Mesenchymal stem cell (in vitro differentiated cells and primary cell): ENCODE measurements at regions not wholly inside any gene's neighbourhood (a gene's known extent, or its start where the extent isn't known, plus 50 kb on each side); places are given as distances from the start of the nearest gene placed in this dataset.

Experiments
- DNase-seq: peaks from one replicate; pipeline ENCODE4 v3.0.0-alpha.2; 2013
- H2AFZ ChIP-seq: one replicate; pipeline ENCODE4 v1.6.1; 2013; ENCODE audit warnings: low read depth, mild to moderate bottlenecking, control low read depth, inconsistent platforms, low read length, moderate library complexity
- H2AK5ac ChIP-seq: 2 replicates; pipeline ENCODE4 v1.6.1; 2013; ENCODE audit warnings: low read length, moderate library complexity, mild to moderate bottlenecking, inconsistent platforms; ENCODE audit not compliant: severe bottlenecking
- H2BK120ac ChIP-seq: one replicate; pipeline ENCODE4 v1.6.1; 2013; ENCODE audit warnings: low read depth, mild to moderate bottlenecking, inconsistent platforms, low read length, moderate library complexity
- H2BK12ac ChIP-seq, 2 experiments: one replicate each; pipeline ENCODE4 v1.6.1; 2013; ENCODE audit warnings: inconsistent platforms in 2 of 2, low read length in 2 of 2, mild to moderate bottlenecking in 2 of 2, moderate library complexity in 2 of 2, control low read depth in 1 of 2
- H2BK15ac ChIP-seq: one replicate; pipeline ENCODE4 v1.6.1; 2013; ENCODE audit warnings: mild to moderate bottlenecking, low read depth, inconsistent platforms; ENCODE audit not compliant: poor library complexity, severe bottlenecking
- H2BK5ac ChIP-seq: 2 replicates; pipeline ENCODE4 v1.6.1; 2013; ENCODE audit warnings: low read depth, mild to moderate bottlenecking, low read length, control low read depth, inconsistent platforms; ENCODE audit not compliant: poor library complexity, severe bottlenecking
- H3K14ac ChIP-seq, 2 experiments: one replicate each; pipeline ENCODE4 v1.6.1; 2013; ENCODE audit warnings: inconsistent platforms in 2 of 2, low read length in 2 of 2, control low read depth in 1 of 2, mild to moderate bottlenecking in 1 of 2, moderate library complexity in 1 of 2
- H3K18ac ChIP-seq, 2 experiments: one replicate each; pipeline ENCODE4 v1.6.1; 2013; ENCODE audit warnings: inconsistent platforms in 2 of 2, low read length in 2 of 2, control low read depth in 1 of 2, low read depth in 1 of 2, mild to moderate bottlenecking in 1 of 2
- H3K23ac ChIP-seq, 2 experiments: one replicate each; pipeline ENCODE4 v1.6.1; 2013; ENCODE audit warnings: inconsistent platforms in 2 of 2, low read length in 2 of 2, mild to moderate bottlenecking in 2 of 2, moderate library complexity in 2 of 2, control low read depth in 1 of 2
- H3K27ac ChIP-seq: 2 replicates; pipeline ENCODE4 v1.5.1; 2013; ENCODE audit warnings: mild to moderate bottlenecking, moderate library complexity, low read length, control low read depth, inconsistent platforms; ENCODE audit not compliant: poor library complexity, severe bottlenecking
- H3K27me3 ChIP-seq, 2 experiments: 2 replicates each; pipeline versions ENCODE4 v1.6.1 to v1.7.0; 2013; ENCODE audit warnings: low read length in 2 of 2, mild to moderate bottlenecking in 2 of 2, moderate library complexity in 2 of 2, control low read depth in 1 of 2, inconsistent platforms in 1 of 2; ENCODE audit not compliant: control insufficient read depth in 1 of 2, insufficient read depth in 1 of 2
- H3K36me3 ChIP-seq, 2 experiments: 2 replicates each; pipeline versions ENCODE4 v1.6.1 to v1.7.0; 2013; ENCODE audit warnings: low read length in 2 of 2, control low read depth in 1 of 2, inconsistent platforms in 1 of 2, low read depth in 1 of 2, mild to moderate bottlenecking in 1 of 2; ENCODE audit not compliant: insufficient read depth in 2 of 2, control insufficient read depth in 1 of 2
- H3K4ac ChIP-seq, 2 experiments: one replicate each; pipeline ENCODE4 v1.6.1; 2013; ENCODE audit warnings: inconsistent platforms in 2 of 2, low read length in 2 of 2, mild to moderate bottlenecking in 2 of 2, moderate library complexity in 2 of 2, control low read depth in 1 of 2, low read depth in 1 of 2
- H3K4me1 ChIP-seq: 2 replicates; pipeline ENCODE4 v1.6.1; 2013; ENCODE audit warnings: low read depth, low read length, control low read depth; ENCODE audit not compliant: control insufficient read depth, insufficient read depth
- H3K4me2 ChIP-seq: 2 replicates; pipeline ENCODE4 v1.6.1; 2013; ENCODE audit warnings: low read length, mild to moderate bottlenecking, inconsistent platforms; ENCODE audit not compliant: poor library complexity, severe bottlenecking
- H3K4me3 ChIP-seq, 2 experiments: 2 replicates each; pipeline versions ENCODE4 v1.5.1 to v1.7.0; 2013; ENCODE audit warnings: low read length in 2 of 2, mild to moderate bottlenecking in 2 of 2, control low read depth in 1 of 2, low read depth in 1 of 2; ENCODE audit not compliant: insufficient read depth in 1 of 2
- H3K79me1 ChIP-seq: replicated peaks from 2 replicates; pipeline ENCODE4 v1.6.1; 2013; ENCODE audit warnings: mild to moderate bottlenecking, control low read depth, low read length, inconsistent platforms; ENCODE audit not compliant: poor library complexity, severe bottlenecking
- H3K9ac ChIP-seq: 2 replicates; pipeline ENCODE4 v1.7.0; 2013; ENCODE audit warnings: mild to moderate bottlenecking, low read length, moderate library complexity
- H3K9me3 ChIP-seq: 2 replicates; pipeline ENCODE4 v1.7.0; 2013; ENCODE audit warnings: mild to moderate bottlenecking, low read length; ENCODE audit not compliant: control insufficient read depth
- H4K8ac ChIP-seq: one replicate; pipeline ENCODE4 v1.6.1; 2013; ENCODE audit warnings: inconsistent platforms, mild to moderate bottlenecking, low read length, moderate library complexity
- H4K91ac ChIP-seq: one replicate; pipeline ENCODE4 v1.6.1; 2013; ENCODE audit warnings: mild to moderate bottlenecking, low read length, inconsistent platforms
- WGBS: methylation state at CpG from one replicate; pipeline ENCODE4 v1.1.7; 2013; ENCODE audit warnings: mixed read lengths; 5-methylcytosine and 5-hydroxymethylcytosine counted together

GRCh38 chr18:56538746-56539145 lies 99.6 kb downstream of the TXNL1 start:
- Histone ChIP-seq H3K4ac (no peak overlapping the region), H3K4me3 (no peak overlapping the region), H3K4me1 (no peaks in the 10 kb centered on the region), H3K79me1 (no peaks in the 10 kb centered on the region), H3K9ac (no peak overlapping the region), H3K4me2 (no peak overlapping the region), H2AK5ac (no peak overlapping the region), H3K27ac (no peak overlapping the region), H2BK12ac (no peak overlapping the region), H3K9me3 (no peaks in the 10 kb centered on the region), H2BK5ac (no peak overlapping the region), H2AFZ (no peak overlapping the region), H2BK15ac (no peak overlapping the region), H4K91ac (no peak overlapping the region), H3K14ac (no peak overlapping the region), H2BK120ac (no peak overlapping the region), H3K23ac (no peak overlapping the region), H3K27me3 (no peaks in the 10 kb centered on the region), H4K8ac (no peak overlapping the region), H3K18ac (no peak overlapping the region), H3K36me3 (no peaks in the 10 kb centered on the region)
- DNase-seq: no peak
- WGBS: 67% methylated on average over 2 of the region's 2 CpGs

- 48% methylated on average over 3 of the region's 3 CpGs for WGBS
Measured at GRCh38 chr18:56532176-56532840, 106.1 kb downstream of the TXNL1 start.

GRCh38 chr18:56522816-56523215 lies 115.6 kb downstream of the TXNL1 start:
- 84% methylated on average over 3 of the region's 3 CpGs for WGBS
- H3K18ac ChIP-seq: no peak overlapping the region
- H2AK5ac ChIP-seq: no peak overlapping the region
- no peak overlapping the region for H2BK15ac ChIP-seq
- H3K23ac ChIP-seq: no peak overlapping the region
- no peaks in the 10 kb centered on the region for H3K36me3 ChIP-seq
- no peak overlapping the region for H3K4ac ChIP-seq
- H3K27ac ChIP-seq: no peak overlapping the region
- H2AFZ ChIP-seq: no peak overlapping the region
- no peaks in the 10 kb centered on the region for H3K4me1 ChIP-seq
- H2BK120ac ChIP-seq: no peak overlapping the region
- no peaks in the 10 kb centered on the region for H3K79me1 ChIP-seq
- peak overlapping the region; percentile 3 for H3K9ac ChIP-seq
- H2BK12ac ChIP-seq: no peak overlapping the region
- no peaks in the 10 kb centered on the region for H3K9me3 ChIP-seq
- no peak overlapping the region for H4K91ac ChIP-seq
- DNase-seq: no peak
- no peak overlapping the region for H3K14ac ChIP-seq
- H3K4me2 ChIP-seq: no peak overlapping the region
- no peaks in the 10 kb centered on the region for H3K27me3 ChIP-seq
- no peak overlapping the region for H4K8ac ChIP-seq
- no peak overlapping the region for H3K4me3 ChIP-seq
- no peak overlapping the region for H2BK5ac ChIP-seq

More at GRCh38 chr18:56532176-56532840, 106.1 kb downstream of the TXNL1 start:
- H3K79me1 ChIP-seq: no peaks in the 10 kb centered on the region
- H3K9ac ChIP-seq: no peak overlapping the region
- H3K36me3 ChIP-seq: no peaks in the 10 kb centered on the region
- no peak overlapping the region for H3K4me3 ChIP-seq
- no peak overlapping the region for H2BK15ac ChIP-seq
- H3K9me3 ChIP-seq: no peaks in the 10 kb centered on the region
- H2BK12ac ChIP-seq: no peak overlapping the region
- H2AK5ac ChIP-seq: no peak overlapping the region
- H2BK5ac ChIP-seq: no peak overlapping the region
- no peak overlapping the region for H2BK120ac ChIP-seq
- H2AFZ ChIP-seq: no peak overlapping the region
- H3K27me3 ChIP-seq: no peaks in the 10 kb centered on the region
- no peak overlapping the region for H4K91ac ChIP-seq
- no peak overlapping the region for H3K18ac ChIP-seq
- H4K8ac ChIP-seq: no peak overlapping the region
- H3K14ac ChIP-seq: no peak overlapping the region
- H3K4me2 ChIP-seq: no peak overlapping the region
- H3K4ac ChIP-seq: no peak overlapping the region
- no peak overlapping the region for H3K27ac ChIP-seq
- H3K23ac ChIP-seq: no peak overlapping the region
- DNase-seq: no peak
- no peaks in the 10 kb centered on the region for H3K4me1 ChIP-seq

- H3K4me1 ChIP-seq: no peaks in the 10 kb centered on the region
- H3K79me1 ChIP-seq: no peaks in the 10 kb centered on the region
- DNase-seq: no peak
- H3K4ac ChIP-seq: no peak overlapping the region
- no peak overlapping the region for H2AFZ ChIP-seq
- H3K18ac ChIP-seq: no peak overlapping the region
- H3K9ac ChIP-seq: no peak overlapping the region
- H3K23ac ChIP-seq: no peak overlapping the region
- H4K91ac ChIP-seq: no peak overlapping the region
- H2BK12ac ChIP-seq: no peak overlapping the region
- H2AK5ac ChIP-seq: no peak overlapping the region
- H3K4me2 ChIP-seq: no peak overlapping the region
- H2BK5ac ChIP-seq: no peak overlapping the region
- H4K8ac ChIP-seq: no peak overlapping the region
- no peaks in the 10 kb centered on the region for H3K9me3 ChIP-seq
- H2BK120ac ChIP-seq: no peak overlapping the region
- H3K36me3 ChIP-seq: no peaks in the 10 kb centered on the region
- 37% methylated on average over 3 of the region's 3 CpGs for WGBS
- H3K27ac ChIP-seq: no peak overlapping the region
- no peak overlapping the region for H3K4me3 ChIP-seq
- H3K27me3 ChIP-seq: no peaks in the 10 kb centered on the region
- H2BK15ac ChIP-seq: no peak overlapping the region
- H3K14ac ChIP-seq: peak overlapping the region in 1 of 2 experiments; percentile 35
Measured at GRCh38 chr18:56521263-56521662, 117.1 kb downstream of the TXNL1 start.
